ENCODE measurements at regions not wholly inside any gene's neighbourhood (a gene's known extent, or its start where the extent isn't known, plus 50 kb on each side); places are given as distances from the start of the nearest gene placed in this dataset.
"Not testable (repeated sequence)": the region's sequence is repeated elsewhere in the genome, so short reads cannot be mapped to it uniquely, and the experiment has no call there.

- DNase-seq (ENCODE audit: low read depth in 2 of 2) = not testable (repeated sequence)
Observed at GRCh38 chr6:4725136-4725760, 51.0 kb upstream of the CDYL start.

- not testable (repeated sequence) for DNase-seq (ENCODE audit: low read depth in 2 of 2)
Observed at GRCh38 chr6:4724727-4725126, 51.5 kb upstream of the CDYL start.

- no peak for DNase-seq (ENCODE audit: low read depth in 2 of 2)
Observed at GRCh38 chr6:4723383-4723782, 52.8 kb upstream of the CDYL start.

GRCh38 chr6:4721368-4721767 lies 54.8 kb upstream of the CDYL start:
- DNase-seq (ENCODE audit: low read depth in 2 of 2) = not testable (repeated sequence)

GRCh38 chr6:4719491-4719890 lies 56.7 kb upstream of the CDYL start:
- no peak for DNase-seq (ENCODE audit: low read depth in 2 of 2)

GRCh38 chr6:4717856-4718255 lies 58.3 kb upstream of the CDYL start:
- DNase-seq (ENCODE audit: low read depth in 2 of 2) = no peak

- DNase-seq (ENCODE audit: low read depth in 2 of 2) = no peak
Observed at GRCh38 chr6:4717124-4717523, 59.1 kb upstream of the CDYL start.

GRCh38 chr6:4714961-4715501 lies 61.2 kb upstream of the CDYL start:
- DNase-seq (ENCODE audit: low read depth in 2 of 2) = no peak

- no peak for DNase-seq (ENCODE audit: low read depth in 2 of 2)
Observed at GRCh38 chr6:4712291-4712690, 63.9 kb upstream of the CDYL start.

- no peak for DNase-seq (ENCODE audit: low read depth in 2 of 2)
Observed at GRCh38 chr6:4707011-4707410, 69.2 kb upstream of the CDYL start.

- no peak for DNase-seq (ENCODE audit: low read depth in 2 of 2)
Observed at GRCh38 chr6:4705809-4706208, 70.4 kb upstream of the CDYL start.

GRCh38 chr6:4703382-4703781 lies 72.8 kb upstream of the CDYL start:
- DNase-seq (ENCODE audit: low read depth in 2 of 2) = no peak

GRCh38 chr6:4698901-4699659 lies 77.1 kb upstream of the CDYL start:
- no peak for DNase-seq (ENCODE audit: low read depth in 2 of 2)

- no peak for DNase-seq (ENCODE audit: low read depth in 2 of 2)
Observed at GRCh38 chr6:4693173-4693970, 82.8 kb upstream of the CDYL start.

- no peak for DNase-seq (ENCODE audit: low read depth in 2 of 2)
Observed at GRCh38 chr6:4692664-4693063, 83.5 kb upstream of the CDYL start.

- DNase-seq (ENCODE audit: low read depth in 2 of 2) = no peak
Observed at GRCh38 chr6:4687989-4688947, 87.9 kb upstream of the CDYL start.

- DNase-seq (ENCODE audit: low read depth in 2 of 2) = no peak
Observed at GRCh38 chr6:4687656-4687988, 88.6 kb upstream of the CDYL start.

GRCh38 chr6:4682431-4683097 lies 93.6 kb upstream of the CDYL start:
- DNase-seq (ENCODE audit: low read depth in 2 of 2) = no peak

GRCh38 chr6:4678506-4679300 lies 97.5 kb upstream of the CDYL start:
- no peak for DNase-seq (ENCODE audit: low read depth in 2 of 2)

- no peak for DNase-seq (ENCODE audit: low read depth in 2 of 2)
Observed at GRCh38 chr6:4677751-4678065, 98.5 kb upstream of the CDYL start.
